HK-2 (cell line): ENCODE measurements at regions not wholly inside any gene's neighbourhood (a gene's known extent, or its start where the extent isn't known, plus 50 kb on each side); places are given as distances from the start of the nearest gene placed in this dataset.
"Not testable (repeated sequence)": the region's sequence is repeated elsewhere in the genome, so short reads cannot be mapped to it uniquely, and the experiment has no call there.

ENCODE experiments used
- DNase-seq: peaks from one replicate; pipeline ENCODE4 v3.0.0-alpha.2; 2018; ENCODE audit not compliant: unreplicated experiment

- no peak for DNase-seq
Observed at GRCh38 chr14:83290447-83290846, 1756.8 kb upstream of the SEL1L start.

- no peak for DNase-seq
Observed at GRCh38 chr14:83291714-83292113, 1758.1 kb upstream of the SEL1L start.

GRCh38 chr14:83294941-83295340, 1761.3 kb upstream of the SEL1L start:
- no peak for DNase-seq

- no peak for DNase-seq
Observed at GRCh38 chr14:83297361-83297760, 1763.7 kb upstream of the SEL1L start.

GRCh38 chr14:83298016-83298415, 1764.4 kb upstream of the SEL1L start:
- DNase-seq = not testable (repeated sequence)

GRCh38 chr14:83300476-83301064, 1766.9 kb upstream of the SEL1L start:
- DNase-seq = no peak

GRCh38 chr14:83301791-83302190, 1768.1 kb upstream of the SEL1L start:
- DNase-seq = no peak

GRCh38 chr14:83309211-83309610, 1775.6 kb upstream of the SEL1L start:
- no peak for DNase-seq

- no peak for DNase-seq
Observed at GRCh38 chr14:83309833-83310232, 1776.2 kb upstream of the SEL1L start.

GRCh38 chr14:83312511-83312910, 1778.9 kb upstream of the SEL1L start:
- DNase-seq = no peak

GRCh38 chr14:83314764-83315163, 1781.1 kb upstream of the SEL1L start:
- no peak for DNase-seq

- no peak for DNase-seq
Observed at GRCh38 chr14:83316356-83316755, 1782.7 kb upstream of the SEL1L start.

GRCh38 chr14:83320837-83321236, 1787.2 kb upstream of the SEL1L start:
- no peak for DNase-seq

- DNase-seq = no peak
Observed at GRCh38 chr14:83331513-83331912, 1797.9 kb upstream of the SEL1L start.

GRCh38 chr14:83342590-83342989, 1808.9 kb upstream of the SEL1L start:
- DNase-seq = no peak

GRCh38 chr14:83347874-83348273, 1814.2 kb upstream of the SEL1L start:
- DNase-seq = no peak

- no peak for DNase-seq
Observed at GRCh38 chr14:83355609-83356008, 1822.0 kb upstream of the SEL1L start.

GRCh38 chr14:83356080-83356479, 1822.4 kb upstream of the SEL1L start:
- no peak for DNase-seq

- DNase-seq = no peak
Observed at GRCh38 chr14:83372271-83372670, 1838.6 kb upstream of the SEL1L start.

GRCh38 chr14:83379436-83379835, 1845.8 kb upstream of the SEL1L start:
- DNase-seq = no peak

- no peak for DNase-seq
Observed at GRCh38 chr14:83384253-83384652, 1850.6 kb upstream of the SEL1L start.

GRCh38 chr14:83395321-83395720, 1861.7 kb upstream of the SEL1L start:
- DNase-seq = no peak

- DNase-seq = no peak
Observed at GRCh38 chr14:83416476-83416875, 1882.8 kb upstream of the SEL1L start.

GRCh38 chr14:83419420-83419819, 1885.8 kb upstream of the SEL1L start:
- no peak for DNase-seq
